Activated T-helper 1 cell treated with anti-CD3 and anti-CD28 coated beads, Interleukin-12 subunit alpha, Interleukin-12 subunit beta, Interleukin-2, Interleukin-4 antibody, amounts not matched to agents 30 ng/mL and 10 ng/mL and 1 ng/mL, durations not matched to agents 14 hours and 24 hours and 36 hours (primary cell): ENCODE measurements at regions not wholly inside any gene's neighbourhood (a gene's known extent, or its start where the extent isn't known, plus 50 kb on each side); places are given as distances from the start of the nearest gene placed in this dataset.

Experiments used
- DNase-seq: peaks from one replicate; pipeline ENCODE4 v3.0.0; 2021; ENCODE audit warnings: low spot score
- H3K27ac Mint-ChIP-seq: one replicate; pipeline ENCODE4 v1.8.0; 2021; ENCODE audit warnings: mild to moderate bottlenecking, mixed read lengths
- H3K27me3 Mint-ChIP-seq: one replicate; pipeline ENCODE4 v1.8.0; 2022; ENCODE audit warnings: mild to moderate bottlenecking, moderate library complexity, mixed read lengths; ENCODE audit not compliant: insufficient read depth
- H3K36me3 Mint-ChIP-seq: one replicate; pipeline ENCODE4 v1.8.0; 2021; ENCODE audit warnings: low read depth, mixed read lengths
- H3K4me1 Mint-ChIP-seq: one replicate; pipeline ENCODE4 v1.8.0; 2021; ENCODE audit warnings: low read depth, mixed read lengths
- H3K4me3 Mint-ChIP-seq: one replicate; pipeline ENCODE4 v1.8.0; 2021; ENCODE audit warnings: mild to moderate bottlenecking, moderate library complexity, mixed read lengths
- H3K9me3 Mint-ChIP-seq: one replicate; pipeline ENCODE4 v1.8.0; 2021; ENCODE audit warnings: mixed read lengths
- intact Hi-C: fragments of 100-400 bp; cut with micrococcal nuclease; formaldehyde crosslinking; loops from one replicate; pipeline ENCODE4 v1.15.1; 2024

DNA sequence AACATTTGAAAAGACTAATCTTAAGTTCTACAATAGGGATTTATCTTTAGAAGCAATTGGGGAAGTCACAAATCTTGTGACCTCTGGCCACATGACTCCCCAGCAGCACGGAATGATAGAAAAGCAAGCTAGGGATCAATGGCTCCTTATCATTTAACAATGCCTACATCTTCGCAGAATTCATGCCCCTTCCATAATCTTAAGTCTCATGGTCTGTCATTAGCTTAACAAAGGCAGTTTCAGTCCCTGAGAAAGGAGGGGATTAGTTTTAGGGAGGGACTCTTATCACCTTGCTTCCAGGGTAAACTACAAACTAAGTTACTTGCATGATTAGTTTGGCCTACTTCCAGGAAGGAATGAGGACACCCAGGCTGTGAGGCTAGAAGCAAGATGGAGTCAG lies 486.0 kb downstream of the RMST start:
- H3K4me1 Mint-ChIP-seq: no peaks in the 10 kb centered on the region
- no peaks in the 10 kb centered on the region for H3K9me3 Mint-ChIP-seq
- no peak for DNase-seq
- H3K27ac Mint-ChIP-seq: no peak overlapping the region
- H3K36me3 Mint-ChIP-seq: no peaks in the 10 kb centered on the region
- no peak overlapping the region for H3K4me3 Mint-ChIP-seq
- H3K27me3 Mint-ChIP-seq: no peaks in the 10 kb centered on the region
- intact Hi-C loops: no loop called here

DNA sequence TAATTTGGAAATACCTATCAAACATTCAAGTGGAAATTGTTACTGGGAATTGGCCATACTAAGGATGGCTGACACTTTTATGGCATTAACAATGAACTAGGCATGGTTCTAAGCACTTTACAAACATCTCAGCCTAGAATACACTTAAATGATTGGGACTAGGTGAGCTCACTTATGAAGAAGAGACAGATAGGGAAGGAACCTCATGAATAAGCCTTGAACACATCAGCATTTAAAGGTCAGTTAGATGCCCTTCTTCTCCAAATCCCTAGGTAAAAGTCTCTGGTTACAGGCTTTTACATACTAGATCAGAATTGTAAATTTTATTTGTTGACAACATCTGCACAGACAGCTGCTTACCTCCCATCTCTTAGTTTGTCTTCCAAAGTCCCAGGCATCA lies 488.6 kb downstream of the RMST start:
- Mint-ChIP-seq H3K27me3 (no peaks in the 10 kb centered on the region), H3K27ac (no peak overlapping the region), H3K4me1 (no peaks in the 10 kb centered on the region), H3K4me3 (no peak overlapping the region), H3K36me3 (no peaks in the 10 kb centered on the region), H3K9me3 (peaks cover 5% of the 10 kb centered on the region)
- intact Hi-C loops: no loop called here
- DNase-seq: no peak

DNA sequence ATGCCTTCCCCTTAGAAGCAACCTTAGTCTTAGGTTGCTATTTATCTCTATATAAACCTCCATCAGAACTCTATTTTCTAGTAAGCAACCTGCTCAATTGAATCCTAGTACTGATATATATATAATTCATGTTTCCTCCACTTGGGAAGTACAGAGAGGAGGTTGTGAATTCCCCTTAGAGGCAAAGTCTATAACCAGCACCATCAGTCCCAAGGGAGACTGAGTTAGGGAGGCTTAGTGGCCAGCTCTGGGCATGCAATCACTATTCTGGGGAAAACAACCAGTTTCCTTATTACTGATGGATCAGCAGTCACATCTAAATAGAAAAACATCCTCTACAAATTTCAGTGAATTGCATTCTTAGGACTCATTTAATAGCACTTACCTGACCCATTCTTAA lies 489.1 kb downstream of the RMST start:
- intact Hi-C loops: no loop called here
- Mint-ChIP-seq H3K4me1 (no peaks in the 10 kb centered on the region), H3K27me3 (no peaks in the 10 kb centered on the region), H3K9me3 (peaks cover 5% of the 10 kb centered on the region), H3K27ac (no peak overlapping the region), H3K36me3 (no peaks in the 10 kb centered on the region), H3K4me3 (no peak overlapping the region)
- no peak for DNase-seq

DNA sequence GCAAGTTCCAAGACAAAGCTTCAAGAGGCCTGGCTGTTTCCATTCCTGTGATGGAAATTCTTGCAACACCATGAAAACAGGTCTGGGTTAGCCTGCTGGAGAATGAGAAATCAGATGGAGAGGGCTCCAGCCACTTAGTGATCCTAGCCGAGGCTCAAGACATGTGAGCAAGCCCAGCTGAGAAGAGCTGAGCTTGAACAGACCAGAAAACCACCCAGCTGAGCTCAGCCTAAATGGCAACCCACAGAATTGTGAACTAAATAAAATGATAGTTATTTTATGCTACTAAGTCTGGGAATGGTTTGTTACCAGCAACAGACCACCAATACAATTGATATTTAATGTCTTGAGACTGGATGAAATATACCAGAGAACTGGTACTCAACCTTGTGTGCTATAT lies 494.5 kb downstream of the RMST start:
- DNase-seq: no peak
- intact Hi-C loops: no loop called here
- no peaks in the 10 kb centered on the region for H3K36me3 Mint-ChIP-seq
- H3K27ac Mint-ChIP-seq: no peak overlapping the region
- peaks cover 5% of the 10 kb centered on the region for H3K9me3 Mint-ChIP-seq
- no peaks in the 10 kb centered on the region for H3K27me3 Mint-ChIP-seq
- H3K4me3 Mint-ChIP-seq: no peak overlapping the region
- no peaks in the 10 kb centered on the region for H3K4me1 Mint-ChIP-seq

DNA sequence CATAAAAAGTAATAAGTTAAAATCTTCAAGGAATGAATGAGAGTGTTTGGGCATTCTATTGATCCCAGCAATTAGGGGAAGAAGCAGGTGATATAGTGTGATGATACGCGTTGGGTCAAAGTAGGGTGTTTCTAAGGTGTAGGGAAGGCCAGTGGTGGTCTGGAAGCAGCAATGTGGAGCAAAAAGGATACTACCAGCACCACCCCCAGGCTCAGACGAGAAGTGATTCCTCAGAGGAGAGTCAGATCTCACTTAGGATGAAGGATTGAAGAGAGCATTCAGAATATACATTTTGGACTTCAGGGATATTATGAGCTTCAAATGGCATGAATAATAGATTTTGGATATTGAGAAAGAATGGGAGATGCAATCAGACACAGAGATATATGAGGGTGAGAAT lies 497.6 kb downstream of the RMST start:
- intact Hi-C loops: loop anchor here (2.0 kb wide), 1 partner anchor 1381 kb away; no protein-coding TSS in a partner anchor
- Mint-ChIP-seq H3K36me3 (no peaks in the 10 kb centered on the region), H3K4me3 (no peak overlapping the region), H3K27ac (no peak overlapping the region), H3K27me3 (no peaks in the 10 kb centered on the region), H3K9me3 (peaks cover 5% of the 10 kb centered on the region), H3K4me1 (no peaks in the 10 kb centered on the region)
- no peak for DNase-seq

DNA sequence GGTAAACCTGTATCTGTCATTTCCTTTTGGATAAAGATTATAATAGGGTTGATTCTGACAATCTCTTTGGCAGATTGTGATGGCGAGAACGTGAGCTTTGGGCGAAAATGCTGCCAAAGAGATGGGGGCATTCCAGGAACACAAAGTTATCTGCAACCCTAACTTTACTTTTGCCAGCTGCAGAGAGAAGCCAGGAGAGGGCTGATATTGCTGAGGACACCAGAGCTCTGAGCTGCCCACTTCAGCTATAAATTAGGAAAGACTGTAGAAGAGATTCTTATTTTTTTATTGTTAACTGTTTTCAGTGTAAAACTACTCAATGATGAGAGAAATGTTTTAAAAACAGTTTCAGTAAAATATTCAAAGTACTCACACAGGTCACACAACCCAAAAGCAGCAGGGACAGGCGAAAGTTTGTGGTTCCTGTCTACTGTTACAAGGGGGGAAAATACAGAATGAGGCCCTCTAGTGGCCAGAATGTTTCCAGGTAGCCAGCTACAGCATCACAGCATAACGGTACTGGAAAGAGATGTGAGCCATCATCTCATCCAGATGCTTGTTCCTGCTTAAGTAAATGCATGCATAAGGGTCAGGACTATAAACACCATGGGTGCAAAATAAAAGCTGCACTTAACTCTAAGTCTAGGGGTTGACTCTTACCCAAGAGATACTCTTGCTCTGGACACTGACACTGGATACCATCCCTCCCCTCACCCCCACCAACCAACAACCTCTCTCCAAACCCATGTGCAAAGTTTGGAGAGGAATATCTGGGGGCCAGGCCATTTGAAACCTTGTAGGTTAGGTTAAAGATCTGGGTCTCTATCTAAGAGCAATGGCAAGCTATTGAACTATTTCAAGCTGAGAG lies 498.4 kb downstream of the RMST start:
- no peak overlapping the region for H3K27ac Mint-ChIP-seq
- H3K4me3 Mint-ChIP-seq: no peak overlapping the region
- no peak for DNase-seq
- intact Hi-C loops: loop anchor here (1.0 to 2.0 kb wide), 2 partner anchors 412 to 1382 kb away; no protein-coding TSS in a partner anchor
- peaks cover 2% of the 10 kb centered on the region for H3K9me3 Mint-ChIP-seq
- no peaks in the 10 kb centered on the region for H3K36me3 Mint-ChIP-seq
- H3K27me3 Mint-ChIP-seq: no peaks in the 10 kb centered on the region
- H3K4me1 Mint-ChIP-seq: no peaks in the 10 kb centered on the region

DNA sequence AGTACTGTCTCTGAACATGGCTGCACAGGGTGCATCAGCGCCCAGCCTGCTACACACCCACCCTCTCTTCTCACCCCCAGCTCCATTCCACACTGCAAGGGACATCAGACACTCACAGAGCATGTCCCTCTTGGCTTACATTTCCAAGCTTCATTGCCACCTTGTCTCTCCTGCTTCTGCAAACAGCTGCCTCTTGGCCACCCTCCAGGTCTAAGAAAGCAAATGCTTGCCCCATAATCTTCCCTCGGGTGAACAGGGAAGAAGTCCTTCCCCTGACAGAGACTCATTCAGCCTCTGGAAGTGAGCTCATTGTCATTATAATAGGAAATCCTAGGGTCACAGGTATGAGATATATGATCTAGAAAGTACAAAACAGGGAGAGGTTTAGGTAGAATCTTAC lies 505.2 kb downstream of the RMST start:
- Mint-ChIP-seq H3K4me3 (no peak overlapping the region), H3K9me3 (no peaks in the 10 kb centered on the region), H3K36me3 (no peaks in the 10 kb centered on the region), H3K4me1 (no peaks in the 10 kb centered on the region), H3K27ac (no peak overlapping the region), H3K27me3 (no peaks in the 10 kb centered on the region)
- no peak for DNase-seq
- intact Hi-C loops: no loop called here

DNA sequence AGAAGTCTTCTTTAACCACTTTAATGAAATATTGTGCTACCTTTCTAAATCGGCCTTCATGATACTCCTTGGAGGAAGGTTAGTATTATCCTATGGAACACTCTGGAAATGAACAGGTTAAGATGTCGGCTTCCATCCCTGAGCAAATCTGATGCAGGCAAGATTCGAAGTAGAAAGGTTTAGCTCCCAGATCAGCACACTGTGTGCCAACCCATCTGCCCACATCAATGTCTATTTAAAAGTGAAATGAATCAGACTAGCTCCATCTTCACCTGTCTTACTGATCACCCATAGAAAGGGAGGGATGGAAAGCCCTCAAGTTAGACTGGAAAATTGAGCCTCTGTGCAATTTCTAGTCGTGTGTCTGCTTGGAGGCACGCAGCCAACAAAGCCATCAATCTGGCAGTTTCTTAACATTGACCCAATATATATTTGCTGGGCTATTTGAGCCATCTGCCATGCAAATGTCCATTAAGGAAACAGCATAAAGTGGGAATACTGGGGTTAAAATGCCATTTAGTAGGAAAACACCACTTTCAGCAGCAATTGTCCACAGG lies 506.1 kb downstream of the RMST start:
- no peaks in the 10 kb centered on the region for H3K27me3 Mint-ChIP-seq
- no peak overlapping the region for H3K4me3 Mint-ChIP-seq
- H3K9me3 Mint-ChIP-seq: no peaks in the 10 kb centered on the region
- no peaks in the 10 kb centered on the region for H3K36me3 Mint-ChIP-seq
- intact Hi-C loops: no loop called here
- no peak for DNase-seq
- no peak overlapping the region for H3K27ac Mint-ChIP-seq
- no peaks in the 10 kb centered on the region for H3K4me1 Mint-ChIP-seq

DNA sequence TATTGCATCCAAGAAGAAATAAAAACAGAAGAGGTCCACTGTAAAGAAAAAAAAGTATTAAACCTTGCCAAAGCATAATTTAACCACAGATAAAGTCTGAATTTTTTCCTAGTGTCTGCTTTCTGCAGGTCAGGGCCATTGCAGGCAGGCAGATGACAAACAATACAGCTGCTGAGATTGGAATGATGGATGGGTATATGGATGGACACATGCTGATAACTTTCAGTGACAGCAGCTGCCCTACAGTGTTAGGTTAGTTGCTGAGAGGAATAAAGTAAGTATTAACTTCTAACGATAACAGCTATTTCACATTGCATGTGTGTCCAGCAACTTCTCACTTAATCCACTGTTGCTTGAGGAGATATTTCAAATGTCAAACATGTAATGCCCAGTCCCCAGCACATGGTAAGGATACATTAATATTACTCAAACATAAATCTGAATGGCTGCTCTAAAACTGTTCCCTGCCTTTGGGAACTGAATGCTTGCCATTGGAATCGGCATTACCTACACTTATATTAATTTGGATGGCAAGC lies 515.3 kb downstream of the RMST start:
- peaks cover 4% of the 10 kb centered on the region for H3K9me3 Mint-ChIP-seq
- no peaks in the 10 kb centered on the region for H3K36me3 Mint-ChIP-seq
- H3K4me1 Mint-ChIP-seq: no peaks in the 10 kb centered on the region
- intact Hi-C loops: no loop called here
- no peak overlapping the region for H3K4me3 Mint-ChIP-seq
- no peak for DNase-seq
- H3K27me3 Mint-ChIP-seq: no peaks in the 10 kb centered on the region
- H3K27ac Mint-ChIP-seq: no peak overlapping the region

DNA sequence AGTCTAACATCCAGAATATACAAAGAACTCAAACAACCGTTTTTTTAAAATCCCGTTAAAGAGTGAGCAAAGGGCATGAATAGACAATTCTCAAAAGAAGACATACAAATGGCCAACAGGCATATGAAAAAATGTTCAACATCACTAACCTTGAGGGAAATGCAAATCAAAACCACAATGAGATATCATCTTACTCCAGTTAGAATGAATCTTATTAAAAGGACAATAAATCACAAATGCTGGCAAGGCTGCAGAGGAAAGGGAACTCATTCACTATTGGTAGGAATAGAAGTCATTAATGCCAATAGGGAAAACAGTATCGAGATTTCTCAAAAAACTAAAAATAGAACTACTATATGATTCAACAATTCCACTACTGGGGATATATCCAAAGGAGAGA lies 520.1 kb downstream of the RMST start:
- intact Hi-C loops: no loop called here
- Mint-ChIP-seq H3K27ac (no peak overlapping the region), H3K4me3 (no peak overlapping the region), H3K27me3 (no peaks in the 10 kb centered on the region), H3K9me3 (peaks cover 4% of the 10 kb centered on the region), H3K36me3 (no peaks in the 10 kb centered on the region), H3K4me1 (no peaks in the 10 kb centered on the region)
- no peak for DNase-seq

DNA sequence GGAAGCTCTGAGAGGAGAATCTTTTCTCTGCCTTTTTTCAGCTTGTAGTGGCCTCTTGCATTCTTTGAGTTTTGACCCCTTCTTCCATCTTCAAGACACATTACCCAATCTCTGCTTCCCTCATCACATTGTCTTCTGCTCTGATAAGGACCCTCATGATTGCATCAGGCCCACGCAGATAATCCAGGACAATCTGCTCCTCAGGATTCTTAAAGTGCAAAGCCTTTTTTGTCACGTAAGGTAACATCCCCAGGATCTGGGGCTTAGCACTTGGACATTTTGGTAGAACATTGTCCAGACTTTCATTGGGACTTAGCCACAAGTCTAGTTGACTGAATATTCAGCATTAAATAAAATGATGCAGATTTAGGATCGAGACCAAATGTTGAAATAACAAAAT lies 521.2 kb downstream of the RMST start:
- Mint-ChIP-seq H3K4me3 (no peak overlapping the region), H3K9me3 (peaks cover 4% of the 10 kb centered on the region), H3K27ac (no peak overlapping the region), H3K4me1 (no peaks in the 10 kb centered on the region), H3K36me3 (no peaks in the 10 kb centered on the region), H3K27me3 (no peaks in the 10 kb centered on the region)
- no peak for DNase-seq
- intact Hi-C loops: no loop called here

DNA sequence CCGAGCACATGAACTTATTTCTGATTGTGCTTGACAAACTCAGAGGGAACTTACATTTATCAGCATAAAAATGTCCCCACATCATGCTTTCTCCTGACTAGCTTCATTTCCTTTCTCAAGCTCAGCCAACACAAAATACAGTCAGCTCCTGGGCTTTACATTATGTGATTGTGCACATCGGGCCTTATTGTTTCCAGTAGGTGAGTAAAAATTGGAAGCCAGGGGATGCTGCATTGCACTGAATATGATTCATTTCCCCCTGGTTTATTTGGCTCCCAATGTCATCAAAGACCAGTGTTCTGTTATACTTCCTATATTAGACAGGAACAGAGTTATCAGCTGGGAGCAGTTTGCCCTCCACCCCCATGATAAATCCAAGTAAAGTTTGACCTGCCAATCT lies 521.8 kb downstream of the RMST start:
- intact Hi-C loops: no loop called here
- Mint-ChIP-seq H3K9me3 (peaks cover 4% of the 10 kb centered on the region), H3K27me3 (no peaks in the 10 kb centered on the region), H3K27ac (no peak overlapping the region), H3K36me3 (no peaks in the 10 kb centered on the region), H3K4me3 (no peak overlapping the region), H3K4me1 (no peaks in the 10 kb centered on the region)
- DNase-seq: no peak

DNA sequence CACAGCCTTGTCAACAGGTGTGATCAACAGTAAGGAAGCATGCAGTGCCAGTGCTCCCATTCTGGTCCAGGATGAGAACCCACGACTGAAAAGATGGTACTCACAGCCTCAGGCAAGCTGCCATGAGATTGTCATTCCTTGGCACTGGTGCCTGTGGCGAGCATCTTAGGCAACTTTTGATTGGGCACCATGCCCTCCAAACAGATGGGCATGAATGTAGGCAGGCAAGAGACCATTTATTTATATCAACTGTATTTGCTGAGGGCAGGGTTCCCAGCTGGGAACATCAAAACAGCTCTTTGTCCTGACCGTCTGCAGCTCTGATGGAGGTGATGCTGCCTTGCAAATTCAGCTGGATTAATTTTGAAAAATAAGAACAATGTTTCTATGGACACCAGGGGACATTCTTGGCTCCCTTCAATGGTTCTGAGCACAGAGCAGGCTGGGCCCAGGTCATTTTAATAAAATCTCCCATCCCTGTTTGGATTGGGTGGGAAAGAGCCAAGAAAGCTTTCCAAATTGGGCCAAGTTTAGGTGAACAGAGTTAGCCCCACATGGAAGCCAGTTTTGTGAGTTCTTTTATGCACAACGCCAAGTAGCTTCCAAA lies 522.5 kb downstream of the RMST start:
- Mint-ChIP-seq H3K27ac (no peak overlapping the region), H3K36me3 (no peaks in the 10 kb centered on the region), H3K4me1 (no peaks in the 10 kb centered on the region), H3K4me3 (no peak overlapping the region), H3K9me3 (peaks cover 4% of the 10 kb centered on the region), H3K27me3 (no peaks in the 10 kb centered on the region)
- intact Hi-C loops: no loop called here
- no peak for DNase-seq
